ENCODE measurements at regions not wholly inside any gene's neighbourhood (a gene's known extent, or its start where the extent isn't known, plus 50 kb on each side); places are given as distances from the start of the nearest gene placed in this dataset.
A peak's percentile ranks its signal among the peaks of the same experiment; 100 is the strongest.

DNA sequence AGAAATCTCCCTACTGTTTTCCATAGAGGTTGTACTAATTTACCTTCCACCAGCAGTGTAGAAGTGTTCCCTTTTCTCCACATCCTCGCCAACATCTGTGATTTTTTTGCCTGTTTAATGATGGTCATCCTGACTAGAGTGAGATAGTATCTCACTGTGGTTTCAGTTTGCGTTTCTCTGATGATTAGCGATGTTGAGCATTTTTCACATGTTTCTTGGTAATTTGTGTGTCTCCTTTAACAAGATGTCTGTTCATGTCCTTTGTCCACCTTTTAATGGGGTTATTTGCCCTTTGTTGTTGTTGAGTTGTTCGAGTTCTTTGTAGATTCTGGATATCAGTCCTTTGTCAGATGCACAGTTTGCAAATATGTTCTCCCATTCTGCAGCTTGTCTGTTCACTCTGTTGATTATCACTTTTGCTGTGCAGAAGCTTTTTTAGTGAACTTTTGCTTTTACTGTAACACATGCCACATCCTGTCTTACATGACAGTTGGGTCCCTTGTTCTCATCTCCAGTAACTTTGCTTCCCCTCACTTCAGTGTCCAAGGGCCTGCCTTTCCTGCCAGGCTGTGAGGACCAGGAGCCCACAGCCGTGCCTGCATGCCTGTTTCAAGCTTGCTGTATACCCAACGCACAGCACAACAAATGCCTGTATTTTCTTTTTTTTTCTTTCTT is 64.9 kb downstream of the SPRING1 start:
- intact Hi-C loops (cut with DNase I, micrococcal nuclease): no loop called here
- Mint-ChIP-seq H3K4me3 (peak overlapping the region; percentile 80), H3K9me3 (no peaks in the 10 kb centered on the region), H3K27me3 (no peaks in the 10 kb centered on the region), H3K27ac (peak overlapping the region; percentile 78), H3K4me1 (ENCODE audit: low read depth) (peaks cover 33% of the 10 kb centered on the region), H3K36me3 (ENCODE audit: low read depth) (no peaks in the 10 kb centered on the region)
- Histone ChIP-seq H3K27me3 (ENCODE audit: control insufficient read depth in 1 of 2, insufficient read depth in 2 of 2, low read length in 2 of 2) (no peaks in the 10 kb centered on the region), H3K36me3 (ENCODE audit: insufficient read depth, low read length) (no peaks in the 10 kb centered on the region), H3K4me1 (ENCODE audit: insufficient read depth, low read length) (peaks cover 17% of the 10 kb centered on the region), H3K9me3 (ENCODE audit: control insufficient read depth in 1 of 2, insufficient read depth in 1 of 2, low read length in 2 of 2) (no peaks in the 10 kb centered on the region), H3K27ac (ENCODE audit: low read depth in 1 of 2, low read length in 2 of 2) (peak overlapping the region; percentile 26 to 32), H3K4me3 (ENCODE audit: low read length) (peak overlapping the region; percentile 30)
- TF ChIP-seq, protein P1, sequence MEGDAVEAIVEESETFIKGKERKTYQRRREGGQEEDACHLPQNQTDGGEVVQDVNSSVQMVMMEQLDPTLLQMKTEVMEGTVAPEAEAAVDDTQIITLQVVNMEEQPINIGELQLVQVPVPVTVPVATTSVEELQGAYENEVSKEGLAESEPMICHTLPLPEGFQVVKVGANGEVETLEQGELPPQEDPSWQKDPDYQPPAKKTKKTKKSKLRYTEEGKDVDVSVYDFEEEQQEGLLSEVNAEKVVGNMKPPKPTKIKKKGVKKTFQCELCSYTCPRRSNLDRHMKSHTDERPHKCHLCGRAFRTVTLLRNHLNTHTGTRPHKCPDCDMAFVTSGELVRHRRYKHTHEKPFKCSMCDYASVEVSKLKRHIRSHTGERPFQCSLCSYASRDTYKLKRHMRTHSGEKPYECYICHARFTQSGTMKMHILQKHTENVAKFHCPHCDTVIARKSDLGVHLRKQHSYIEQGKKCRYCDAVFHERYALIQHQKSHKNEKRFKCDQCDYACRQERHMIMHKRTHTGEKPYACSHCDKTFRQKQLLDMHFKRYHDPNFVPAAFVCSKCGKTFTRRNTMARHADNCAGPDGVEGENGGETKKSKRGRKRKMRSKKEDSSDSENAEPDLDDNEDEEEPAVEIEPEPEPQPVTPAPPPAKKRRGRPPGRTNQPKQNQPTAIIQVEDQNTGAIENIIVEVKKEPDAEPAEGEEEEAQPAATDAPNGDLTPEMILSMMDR (IDR thresholded peaks at IDR 0.05): no peak
- ChIA-PET CTCF (interaction anchor here (0.7 kb wide), 1 partner anchor 283 kb away, joined by 4 read pairs; no protein-coding TSS in a partner anchor), POLR2A (interaction anchor here (0.7 to 1.6 kb wide), 4 partner anchors 16 to 396 kb away, joined by 3 to 8 read pairs (median 4); partner anchors contain the start of genes MAP1LC3B2 and MED13L)
- peak; percentile 65 for ATAC-seq (ENCODE audit: poor library complexity)
- peak in 6 of 14 experiments; percentile 17 to 52 (median 22) for DNase-seq

DNA sequence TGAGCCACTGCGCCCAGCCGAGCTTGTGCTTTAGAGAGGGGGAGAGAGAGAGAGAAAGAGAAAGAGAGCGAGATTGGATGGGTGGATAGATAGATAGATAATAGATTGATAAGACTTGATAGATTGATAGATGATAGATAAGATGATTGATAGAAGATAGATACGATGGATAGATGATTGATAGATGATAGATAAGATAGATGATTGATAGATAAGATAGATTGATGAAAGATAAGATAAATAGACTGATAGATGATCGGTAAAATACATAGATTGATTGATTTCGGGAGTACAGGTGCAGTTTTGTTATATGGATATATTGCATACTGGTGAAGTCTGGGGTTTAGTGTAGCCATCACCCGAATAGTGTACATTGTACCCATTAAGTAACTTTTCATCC is 65.9 kb downstream of the SPRING1 start:
- H3K4me1 ChIP-seq (ENCODE audit: insufficient read depth, low read length): peaks cover 17% of the 10 kb centered on the region
- H3K4me1 Mint-ChIP-seq (ENCODE audit: low read depth): peaks cover 31% of the 10 kb centered on the region

DNA sequence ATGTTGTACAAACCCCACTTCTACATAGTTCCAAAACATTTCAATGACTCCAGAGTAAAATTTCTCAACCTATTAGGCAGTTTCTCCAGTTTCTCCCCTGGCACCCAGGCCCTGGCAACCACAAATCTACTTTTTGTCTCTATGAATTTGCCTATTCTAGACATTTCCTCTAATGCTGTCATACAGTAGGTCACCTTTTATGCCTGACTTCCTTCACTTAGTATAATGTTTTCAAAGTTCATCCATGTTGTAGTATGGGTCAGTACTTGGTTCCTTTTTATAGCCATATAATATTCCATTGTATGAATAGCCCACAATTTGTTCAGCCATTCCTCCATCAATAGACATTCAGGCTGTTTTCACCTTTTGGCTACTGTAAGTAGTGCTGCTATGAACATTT is 67.0 kb downstream of the SPRING1 start:
- ChIA-PET POLR2A (no interaction called here), CTCF (no interaction called here)
- no peak overlapping the region for H3K27ac ChIP-seq (ENCODE audit: low read depth in 1 of 2, low read length in 2 of 2)
- no peaks in the 10 kb centered on the region for H3K27me3 Mint-ChIP-seq
- H3K9me3 Mint-ChIP-seq: no peaks in the 10 kb centered on the region
- H3K36me3 ChIP-seq (ENCODE audit: insufficient read depth, low read length): no peaks in the 10 kb centered on the region
- ATAC-seq (ENCODE audit: poor library complexity): no peak
- H3K4me1 Mint-ChIP-seq (ENCODE audit: low read depth): peaks cover 26% of the 10 kb centered on the region
- H3K27me3 ChIP-seq (ENCODE audit: control insufficient read depth in 1 of 2, insufficient read depth in 2 of 2, low read length in 2 of 2): no peaks in the 10 kb centered on the region
- no peaks in the 10 kb centered on the region for H3K36me3 Mint-ChIP-seq (ENCODE audit: low read depth)
- TF ChIP-seq, protein P1 (IDR thresholded peaks at IDR 0.05): no peak
- no peak for DNase-seq
- H3K9me3 ChIP-seq (ENCODE audit: control insufficient read depth in 1 of 2, insufficient read depth in 1 of 2, low read length in 2 of 2): no peaks in the 10 kb centered on the region
- intact Hi-C loops (cut with DNase I, micrococcal nuclease): no loop called here
- no peak overlapping the region for H3K4me3 ChIP-seq (ENCODE audit: low read length)
- H3K4me3 Mint-ChIP-seq: no peak overlapping the region
- peaks cover 12% of the 10 kb centered on the region for H3K4me1 ChIP-seq (ENCODE audit: insufficient read depth, low read length)
- no peak overlapping the region for H3K27ac Mint-ChIP-seq

More for the DNA sequence above, 65.9 kb downstream of the SPRING1 start:
- Histone ChIP-seq H3K36me3 (ENCODE audit: insufficient read depth, low read length) (no peaks in the 10 kb centered on the region), H3K27me3 (ENCODE audit: control insufficient read depth in 1 of 2, insufficient read depth in 2 of 2, low read length in 2 of 2) (no peaks in the 10 kb centered on the region), H3K27ac (ENCODE audit: low read depth in 1 of 2, low read length in 2 of 2) (no peak overlapping the region), H3K4me3 (ENCODE audit: low read length) (no peak overlapping the region), H3K9me3 (ENCODE audit: control insufficient read depth in 1 of 2, insufficient read depth in 1 of 2, low read length in 2 of 2) (no peaks in the 10 kb centered on the region)
- ChIA-PET POLR2A (no interaction called here), CTCF (no interaction called here)
- no peaks in the 10 kb centered on the region for H3K9me3 Mint-ChIP-seq
- no peak for DNase-seq
- no peak for ATAC-seq (ENCODE audit: poor library complexity)
- H3K27ac Mint-ChIP-seq: peak overlapping the region; percentile 78
- H3K4me3 Mint-ChIP-seq: peak overlapping the region; percentile 6
- TF ChIP-seq, protein P1 (IDR thresholded peaks at IDR 0.05): no peak
- no peaks in the 10 kb centered on the region for H3K27me3 Mint-ChIP-seq
- H3K36me3 Mint-ChIP-seq (ENCODE audit: low read depth): no peaks in the 10 kb centered on the region
- intact Hi-C loops (cut with DNase I, micrococcal nuclease): no loop called here

Data from CD4-positive, alpha-beta T cell (primary cell).